Neuronal stem cell (in vitro differentiated cells): ENCODE measurements at regions not wholly inside any gene's neighbourhood (a gene's known extent, or its start where the extent isn't known, plus 50 kb on each side); places are given as distances from the start of the nearest gene placed in this dataset.

Source experiments
- DNase-seq: peaks from one replicate; pipeline ENCODE4 v3.0.0-alpha.2; 2013; ENCODE audit warnings: low spot score
- H2AFZ ChIP-seq: one replicate; pipeline ENCODE4 v1.6.1; 2013; ENCODE audit warnings: mild to moderate bottlenecking, low read length, inconsistent platforms
- H2AK5ac ChIP-seq: 2 replicates; pipeline ENCODE4 v1.6.1; 2013; ENCODE audit warnings: low read depth, mild to moderate bottlenecking, inconsistent platforms, low read length, moderate library complexity, mixed read lengths
- H2BK120ac ChIP-seq: 2 replicates; pipeline ENCODE4 v1.6.1; 2013; ENCODE audit warnings: low read depth, mild to moderate bottlenecking, inconsistent platforms, low read length, moderate library complexity, mixed read lengths
- H2BK12ac ChIP-seq: one replicate; pipeline ENCODE4 v1.6.1; 2013; ENCODE audit warnings: low read length, inconsistent platforms
- H2BK15ac ChIP-seq: 2 replicates; pipeline ENCODE4 v1.6.1; 2013; ENCODE audit warnings: mild to moderate bottlenecking, low read length, inconsistent platforms, mixed read lengths
- H2BK5ac ChIP-seq: one replicate; pipeline ENCODE4 v1.6.1; 2013; ENCODE audit warnings: inconsistent platforms, mild to moderate bottlenecking, low read length, moderate library complexity
- H3K14ac ChIP-seq: one replicate; pipeline ENCODE4 v1.6.1; 2013; ENCODE audit warnings: low read length, inconsistent platforms
- H3K18ac ChIP-seq: 2 replicates; pipeline ENCODE4 v1.6.1; 2013; ENCODE audit warnings: low read length, inconsistent platforms
- H3K23ac ChIP-seq: 2 replicates; pipeline ENCODE4 v1.6.1; 2013; ENCODE audit warnings: low read depth, mild to moderate bottlenecking, mixed read lengths, low read length, inconsistent platforms; ENCODE audit not compliant: poor library complexity
- H3K27ac ChIP-seq: replicated peaks from 3 replicates; pipeline ENCODE4 v1.5.1; 2013; ENCODE audit warnings: low read length, inconsistent platforms
- H3K27me3 ChIP-seq, 3 experiments: 2 replicates each; pipeline ENCODE4 v1.6.1; 2013; ENCODE audit warnings: low read length in 3 of 3, mild to moderate bottlenecking in 2 of 3, inconsistent platforms in 1 of 3, low read depth in 1 of 3, mixed read lengths in 1 of 3, moderate library complexity in 1 of 3; ENCODE audit not compliant: control insufficient read depth in 3 of 3, insufficient read depth in 3 of 3
- H3K36me3 ChIP-seq, 2 donors: replicated peaks in 1 of 2; 2 replicates each; pipeline ENCODE4 v1.6.1; 2013; ENCODE audit warnings: low read length in 2 of 2; ENCODE audit not compliant: control insufficient read depth in 2 of 2, insufficient read depth in 2 of 2
- H3K4ac ChIP-seq: 2 replicates; pipeline ENCODE4 v1.6.1; 2013; ENCODE audit warnings: inconsistent platforms, mild to moderate bottlenecking, low read length, moderate library complexity
- H3K4me1 ChIP-seq, 2 donors: 1 replicate in 1 of 2; 2 replicates in 1 of 2; pipeline ENCODE4 v1.6.1; 2013; ENCODE audit warnings: low read length in 2 of 2, low read depth in 1 of 2; ENCODE audit not compliant: control insufficient read depth in 2 of 2, insufficient read depth in 1 of 2
- H3K4me2 ChIP-seq: one replicate; pipeline ENCODE4 v1.6.1; 2013; ENCODE audit warnings: mild to moderate bottlenecking, low read length, inconsistent platforms; ENCODE audit not compliant: insufficient read depth, poor library complexity, severe bottlenecking
- H3K4me3 ChIP-seq, 2 donors: 2 replicates each; pipeline ENCODE4 v1.5.1; 2013; ENCODE audit warnings: low read length in 2 of 2, mild to moderate bottlenecking in 2 of 2, inconsistent platforms in 1 of 2, moderate library complexity in 1 of 2
- H3K79me1 ChIP-seq: one replicate; pipeline ENCODE4 v1.6.1; 2013; ENCODE audit warnings: low read depth, mild to moderate bottlenecking, inconsistent platforms, low read length, moderate library complexity
- H3K9ac ChIP-seq: one replicate; pipeline ENCODE4 v1.6.1; 2013; ENCODE audit warnings: mild to moderate bottlenecking, low read depth, low read length, inconsistent platforms; ENCODE audit not compliant: poor library complexity
- H3K9me3 ChIP-seq, 2 donors: replicated peaks in 1 of 2; 2 replicates each; pipeline versions ENCODE3 to v1.6.1; 2013; ENCODE audit warnings: low read length in 2 of 2, mild to moderate bottlenecking in 2 of 2, inconsistent platforms in 1 of 2, low read depth in 1 of 2, mixed read lengths in 1 of 2, moderate library complexity in 1 of 2; ENCODE audit not compliant: control insufficient read depth in 2 of 2, insufficient read depth in 1 of 2
- H4K8ac ChIP-seq: one replicate; pipeline ENCODE4 v1.6.1; 2013; ENCODE audit warnings: low read depth, mild to moderate bottlenecking, inconsistent platforms, low read length, moderate library complexity
- H4K91ac ChIP-seq: one replicate; pipeline ENCODE4 v1.6.1; 2013; ENCODE audit warnings: low read length, low read depth, mild to moderate bottlenecking, inconsistent platforms; ENCODE audit not compliant: poor library complexity
- WGBS, 2 donors: extraction: QIAGEN DNeasy Blood & Tissue Kit; methylation state at CpG; one replicate each; pipeline ENCODE4 v1.1.7; 2013; ENCODE audit warnings: missing lambda C conversion rate in 2 of 2, mixed read lengths in 1 of 2; ENCODE audit not compliant: insufficient read length in 2 of 2, insufficient replicate concordance in 1 of 2; ENCODE audit errors: extremely low coverage in 2 of 2; 5-methylcytosine and 5-hydroxymethylcytosine counted together

GRCh38 chr13:31049833-31050232 is 111.9 kb downstream of the HSPH1 start:
- no peak overlapping the region for H3K18ac ChIP-seq
- no peak for DNase-seq
- H3K9ac ChIP-seq = no peak overlapping the region
- no peak overlapping the region for H3K4me3 ChIP-seq
- peaks cover 0 to 9% of the 10 kb centered on the region in 2 donors for H3K4me1 ChIP-seq
- no peak overlapping the region for H3K23ac ChIP-seq
- H4K8ac ChIP-seq = no peak overlapping the region
- H3K27me3 ChIP-seq = peaks cover 0 to 3% (median 0%) of the 10 kb centered on the region in 3 experiments
- no peak overlapping the region for H2BK12ac ChIP-seq
- H3K9me3 ChIP-seq = no peaks in the 10 kb centered on the region
- H2AFZ ChIP-seq = no peak overlapping the region
- H3K36me3 ChIP-seq = no peaks in the 10 kb centered on the region
- no peak overlapping the region for H2BK15ac ChIP-seq
- no peak overlapping the region for H4K91ac ChIP-seq
- H3K79me1 ChIP-seq = no peaks in the 10 kb centered on the region
- H2BK5ac ChIP-seq = no peak overlapping the region
- no peak overlapping the region for H3K27ac ChIP-seq
- no peak overlapping the region for H3K14ac ChIP-seq
- no peak overlapping the region for H2AK5ac ChIP-seq
- H3K4ac ChIP-seq = no peak overlapping the region
- H3K4me2 ChIP-seq = no peak overlapping the region
- WGBS, 2 donors = no CpG with 5 or more reads among the region's 6 CpGs
- H2BK120ac ChIP-seq = no peak overlapping the region

- H3K9ac ChIP-seq = no peak overlapping the region
- DNase-seq = no peak
- no peaks in the 10 kb centered on the region for H3K9me3 ChIP-seq
- no peak overlapping the region for H2AK5ac ChIP-seq
- H3K4me2 ChIP-seq = no peak overlapping the region
- H3K79me1 ChIP-seq = no peaks in the 10 kb centered on the region
- WGBS, 2 donors = no CpG with 5 or more reads among the region's 4 CpGs
- H4K91ac ChIP-seq = no peak overlapping the region
- H2BK12ac ChIP-seq = no peak overlapping the region
- H2BK5ac ChIP-seq = no peak overlapping the region
- H3K18ac ChIP-seq = no peak overlapping the region
- H3K27ac ChIP-seq = no peak overlapping the region
- H3K4me3 ChIP-seq = no peak overlapping the region
- no peak overlapping the region for H3K23ac ChIP-seq
- no peak overlapping the region for H4K8ac ChIP-seq
- no peak overlapping the region for H3K14ac ChIP-seq
- H3K27me3 ChIP-seq = peaks cover 0 to 3% (median 0%) of the 10 kb centered on the region in 3 experiments
- H3K36me3 ChIP-seq = no peaks in the 10 kb centered on the region
- H2AFZ ChIP-seq = no peak overlapping the region
- H3K4me1 ChIP-seq = peaks cover 0 to 9% of the 10 kb centered on the region in 2 donors
- H3K4ac ChIP-seq = no peak overlapping the region
- no peak overlapping the region for H2BK15ac ChIP-seq
- no peak overlapping the region for H2BK120ac ChIP-seq
Observed at GRCh38 chr13:31049083-31049482, 112.6 kb downstream of the HSPH1 start.

DNA sequence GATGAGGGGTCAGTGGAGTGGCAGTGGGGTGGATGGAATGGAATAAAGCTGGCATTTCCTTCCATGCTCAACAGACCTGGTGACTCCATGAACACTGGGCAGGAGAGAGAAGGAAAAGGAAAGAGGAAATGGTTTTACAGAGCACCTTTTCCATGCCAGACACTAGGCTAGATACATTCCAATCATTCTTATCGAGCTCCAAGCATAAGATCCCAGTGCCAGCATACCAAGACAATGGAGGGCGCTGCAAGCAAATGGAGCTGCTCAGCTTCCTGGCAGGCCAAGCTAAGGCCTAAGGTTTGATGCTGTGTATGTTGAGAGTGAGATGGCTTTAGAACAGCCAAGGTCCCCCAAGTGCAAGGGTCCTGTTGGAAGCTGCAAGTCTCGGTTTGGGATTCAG is 113.2 kb downstream of the HSPH1 start:
- H2AFZ ChIP-seq = no peak overlapping the region
- peaks cover 0 to 3% (median 0%) of the 10 kb centered on the region in 3 experiments for H3K27me3 ChIP-seq
- no peak overlapping the region for H2AK5ac ChIP-seq
- H3K4ac ChIP-seq = no peak overlapping the region
- H2BK120ac ChIP-seq = no peak overlapping the region
- no peaks in the 10 kb centered on the region for H3K9me3 ChIP-seq
- H3K27ac ChIP-seq = no peak overlapping the region
- no peak overlapping the region for H3K14ac ChIP-seq
- H3K4me1 ChIP-seq = peaks cover 0 to 9% of the 10 kb centered on the region in 2 donors
- H4K8ac ChIP-seq = no peak overlapping the region
- H3K18ac ChIP-seq = no peak overlapping the region
- no peak overlapping the region for H3K4me3 ChIP-seq
- H2BK5ac ChIP-seq = no peak overlapping the region
- no CpG with 5 or more reads among the region's 3 CpGs for WGBS, 2 donors
- no peak overlapping the region for H4K91ac ChIP-seq
- no peak overlapping the region for H3K4me2 ChIP-seq
- no peak overlapping the region for H2BK15ac ChIP-seq
- no peak overlapping the region for H3K23ac ChIP-seq
- DNase-seq = no peak
- no peaks in the 10 kb centered on the region for H3K79me1 ChIP-seq
- no peaks in the 10 kb centered on the region for H3K36me3 ChIP-seq
- H2BK12ac ChIP-seq = no peak overlapping the region
- no peak overlapping the region for H3K9ac ChIP-seq

- H2AFZ ChIP-seq = no peak overlapping the region
- H2BK120ac ChIP-seq = no peak overlapping the region
- no peak overlapping the region for H3K4me3 ChIP-seq
- DNase-seq = no peak
- no peak overlapping the region for H2AK5ac ChIP-seq
- H3K79me1 ChIP-seq = no peaks in the 10 kb centered on the region
- no peak overlapping the region for H3K27ac ChIP-seq
- no peaks in the 10 kb centered on the region for H3K27me3 ChIP-seq
- no peak overlapping the region for H2BK12ac ChIP-seq
- no peaks in the 10 kb centered on the region for H3K36me3 ChIP-seq
- H3K14ac ChIP-seq = no peak overlapping the region
- H3K23ac ChIP-seq = no peak overlapping the region
- H4K91ac ChIP-seq = no peak overlapping the region
- H3K9me3 ChIP-seq = no peaks in the 10 kb centered on the region
- no peak overlapping the region for H3K18ac ChIP-seq
- no peak overlapping the region for H3K4ac ChIP-seq
- H4K8ac ChIP-seq = no peak overlapping the region
- no peak overlapping the region for H3K4me2 ChIP-seq
- H3K4me1 ChIP-seq = peaks cover 0 to 9% of the 10 kb centered on the region in 2 donors
- no peak overlapping the region for H2BK5ac ChIP-seq
- no peak overlapping the region for H2BK15ac ChIP-seq
- no CpG with 5 or more reads among the region's 16 CpGs for WGBS, 2 donors
- H3K9ac ChIP-seq = no peak overlapping the region
Observed at GRCh38 chr13:31046711-31047279, 114.3 kb downstream of the TEX26 start.
